ENCODE measurements at regions not wholly inside any gene's neighbourhood (a gene's known extent, or its start where the extent isn't known, plus 50 kb on each side); places are given as distances from the start of the nearest gene placed in this dataset.

GRCh38 chr11:110774138-110775014 lies 62.1 kb upstream of the ARHGAP20 start:
- DNase-seq (ENCODE audit: extremely low spot score, insufficient read length, low read depth) (no peak), FAIRE-seq (no peak)

- no peak for DNase-seq (ENCODE audit: extremely low spot score, insufficient read length, low read depth)
- FAIRE-seq, result no peak
Measured at GRCh38 chr11:110773442-110773841, 61.2 kb upstream of the ARHGAP20 start.

- DNase-seq (ENCODE audit: extremely low spot score, insufficient read length, low read depth) (no peak), FAIRE-seq (no peak)
Measured at GRCh38 chr11:110772863-110773262, 60.6 kb upstream of the ARHGAP20 start.

GRCh38 chr11:110766316-110766715 lies 54.1 kb upstream of the ARHGAP20 start:
- FAIRE-seq, result no peak

GRCh38 chr11:110764485-110764884 lies 52.2 kb upstream of the ARHGAP20 start:
- DNase-seq (ENCODE audit: extremely low spot score, insufficient read length, low read depth), result no peak
- FAIRE-seq, result no peak

More at GRCh38 chr11:110766316-110766715, 54.1 kb upstream of the ARHGAP20 start:
- no peak for DNase-seq (ENCODE audit: extremely low spot score, insufficient read length, low read depth)

- FAIRE-seq (no peak), DNase-seq (ENCODE audit: extremely low spot score, insufficient read length, low read depth) (no peak)
Measured at GRCh38 chr11:110763249-110764011, 51.2 kb upstream of the ARHGAP20 start.

GRCh38 chr11:110762590-110762989 lies 50.4 kb upstream of the ARHGAP20 start:
- FAIRE-seq, result no peak
- no peak for DNase-seq (ENCODE audit: extremely low spot score, insufficient read length, low read depth)
